ENCODE measurements at regions not wholly inside any gene's neighbourhood (a gene's known extent, or its start where the extent isn't known, plus 50 kb on each side); places are given as distances from the start of the nearest gene placed in this dataset.

DNA sequence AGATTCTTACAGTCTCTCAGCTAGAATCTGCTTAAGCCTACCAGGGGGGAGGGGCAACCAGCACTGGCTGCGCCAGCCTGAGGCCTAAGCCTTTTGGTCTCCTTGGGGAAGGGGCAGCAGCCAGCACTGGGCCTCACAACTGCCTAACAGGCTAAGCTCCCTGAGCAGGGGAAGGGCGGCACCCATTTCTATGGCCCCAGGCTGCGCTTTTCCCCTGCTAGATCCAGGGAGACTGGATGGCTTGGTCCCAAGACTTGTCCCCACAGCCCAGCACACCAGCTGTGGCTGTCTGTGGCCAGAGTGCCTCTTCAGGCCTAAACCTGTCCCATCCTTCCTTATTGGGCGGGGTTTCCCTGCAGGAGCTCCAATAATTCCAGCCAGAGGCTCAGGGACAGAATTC lies 1230.3 kb upstream of the CRIM1 start:
- peaks cover 16% of the 10 kb centered on the region for H3K9me3 Mint-ChIP-seq
- TF ChIP-seq, protein P1, sequence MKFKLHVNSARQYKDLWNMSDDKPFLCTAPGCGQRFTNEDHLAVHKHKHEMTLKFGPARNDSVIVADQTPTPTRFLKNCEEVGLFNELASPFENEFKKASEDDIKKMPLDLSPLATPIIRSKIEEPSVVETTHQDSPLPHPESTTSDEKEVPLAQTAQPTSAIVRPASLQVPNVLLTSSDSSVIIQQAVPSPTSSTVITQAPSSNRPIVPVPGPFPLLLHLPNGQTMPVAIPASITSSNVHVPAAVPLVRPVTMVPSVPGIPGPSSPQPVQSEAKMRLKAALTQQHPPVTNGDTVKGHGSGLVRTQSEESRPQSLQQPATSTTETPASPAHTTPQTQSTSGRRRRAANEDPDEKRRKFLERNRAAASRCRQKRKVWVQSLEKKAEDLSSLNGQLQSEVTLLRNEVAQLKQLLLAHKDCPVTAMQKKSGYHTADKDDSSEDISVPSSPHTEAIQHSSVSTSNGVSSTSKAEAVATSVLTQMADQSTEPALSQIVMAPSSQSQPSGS (CRISPR knock-in tag; IDR thresholded peaks at IDR 0.05; ENCODE audit: borderline replicate concordance, low read depth) = no peak
- TF ChIP-seq, protein P2, sequence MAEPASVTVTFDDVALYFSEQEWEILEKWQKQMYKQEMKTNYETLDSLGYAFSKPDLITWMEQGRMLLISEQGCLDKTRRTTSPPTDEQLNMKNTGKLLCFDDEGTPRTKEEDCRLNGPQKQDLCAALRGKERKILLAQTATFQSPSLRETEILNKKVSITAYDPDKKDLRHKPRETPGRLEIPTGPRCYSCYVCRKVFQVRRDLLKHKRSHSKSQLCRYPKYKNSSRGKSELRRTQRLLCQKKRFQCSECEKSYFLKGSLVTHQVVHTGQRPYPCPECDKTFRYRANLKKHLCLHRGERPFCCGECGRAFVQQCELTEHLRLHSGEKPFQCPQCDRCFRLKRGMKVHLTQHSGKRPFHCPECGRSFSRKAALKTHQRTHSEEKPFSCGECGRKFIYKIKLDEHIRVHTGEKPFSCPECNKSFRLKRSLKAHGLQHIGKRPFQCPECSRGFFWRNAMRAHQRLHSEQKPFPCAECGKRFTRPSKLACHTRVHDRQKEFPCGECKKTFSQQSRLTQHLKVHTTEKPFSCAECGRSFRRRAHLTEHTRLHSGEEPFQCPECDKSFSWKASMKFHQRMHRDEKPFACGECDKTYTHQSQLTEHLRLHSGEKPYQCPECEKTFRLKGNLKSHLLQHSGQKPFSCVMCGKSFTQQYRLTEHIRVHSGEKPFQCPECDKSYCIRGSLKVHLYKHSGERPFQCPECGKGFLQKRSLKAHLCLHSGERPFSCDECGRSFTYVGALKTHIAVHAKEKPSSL (CRISPR knock-in tag; conservative IDR thresholded peaks at IDR 0.05) = no peak
- no peak for TF ChIP-seq ESRRA (CRISPR knock-in tag; IDR thresholded peaks at IDR 0.05; ENCODE audit: borderline replicate concordance)
- no peak for TF ChIP-seq FOXK1 (CRISPR knock-in tag; IDR thresholded peaks at IDR 0.05)
- no peak for TF ChIP-seq FOXJ3 (CRISPR knock-in tag; IDR thresholded peaks at IDR 0.05; ENCODE audit: borderline replicate concordance)
- no peak for TF ChIP-seq SMAD3 (CRISPR knock-in tag; IDR thresholded peaks at IDR 0.05; ENCODE audit: borderline replicate concordance)
- TF ChIP-seq PRRX2 (CRISPR knock-in tag; IDR thresholded peaks at IDR 0.05) = no peak
- POLR2A ChIA-PET = no interaction called here
- no peaks in the 10 kb centered on the region for H3K27me3 Mint-ChIP-seq (ENCODE audit: low read depth)
- H3K27ac Mint-ChIP-seq = no peak overlapping the region
- H3K4me3 Mint-ChIP-seq = no peak overlapping the region
- DNase-seq (ENCODE audit: low spot score) (no peak), ATAC-seq (no peak)
- CTCF ChIA-PET = no interaction called here
- no peaks in the 10 kb centered on the region for H3K4me1 Mint-ChIP-seq
- peaks cover 2% of the 10 kb centered on the region; the same call in 1 of the 2 replicates for H3K36me3 Mint-ChIP-seq

DNA sequence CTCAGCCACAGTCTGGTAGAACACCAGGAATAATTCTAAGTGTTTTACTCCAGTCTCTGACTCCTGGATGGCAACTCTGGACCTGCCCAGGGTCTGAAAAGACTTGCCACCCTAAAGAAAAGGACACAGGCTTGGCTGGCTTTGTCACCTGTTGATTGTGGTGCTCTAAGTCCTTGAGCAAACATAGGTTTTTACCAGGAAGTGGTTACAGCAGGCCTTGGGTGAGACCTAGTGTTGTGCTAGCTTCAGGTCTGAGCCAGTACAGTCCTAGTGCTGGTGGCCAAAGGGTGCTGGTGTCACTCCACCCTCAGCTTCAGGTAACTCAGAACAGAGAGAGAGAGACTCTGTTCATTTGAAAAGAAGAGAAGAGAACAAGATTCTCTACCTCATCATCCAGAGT lies 1239.4 kb upstream of the CRIM1 start:
- ChIA-PET CTCF (no interaction called here), POLR2A (no interaction called here)
- Mint-ChIP-seq H3K36me3 (peaks cover 16% of the 10 kb centered on the region), H3K4me3 (no peak overlapping the region), H3K9me3 (peaks cover 19% of the 10 kb centered on the region), H3K27me3 (ENCODE audit: low read depth) (no peaks in the 10 kb centered on the region), H3K27ac (no peak overlapping the region), H3K4me1 (no peaks in the 10 kb centered on the region)
- ATAC-seq (no peak), DNase-seq (ENCODE audit: low spot score) (no peak)
- TF ChIP-seq, protein P3, sequence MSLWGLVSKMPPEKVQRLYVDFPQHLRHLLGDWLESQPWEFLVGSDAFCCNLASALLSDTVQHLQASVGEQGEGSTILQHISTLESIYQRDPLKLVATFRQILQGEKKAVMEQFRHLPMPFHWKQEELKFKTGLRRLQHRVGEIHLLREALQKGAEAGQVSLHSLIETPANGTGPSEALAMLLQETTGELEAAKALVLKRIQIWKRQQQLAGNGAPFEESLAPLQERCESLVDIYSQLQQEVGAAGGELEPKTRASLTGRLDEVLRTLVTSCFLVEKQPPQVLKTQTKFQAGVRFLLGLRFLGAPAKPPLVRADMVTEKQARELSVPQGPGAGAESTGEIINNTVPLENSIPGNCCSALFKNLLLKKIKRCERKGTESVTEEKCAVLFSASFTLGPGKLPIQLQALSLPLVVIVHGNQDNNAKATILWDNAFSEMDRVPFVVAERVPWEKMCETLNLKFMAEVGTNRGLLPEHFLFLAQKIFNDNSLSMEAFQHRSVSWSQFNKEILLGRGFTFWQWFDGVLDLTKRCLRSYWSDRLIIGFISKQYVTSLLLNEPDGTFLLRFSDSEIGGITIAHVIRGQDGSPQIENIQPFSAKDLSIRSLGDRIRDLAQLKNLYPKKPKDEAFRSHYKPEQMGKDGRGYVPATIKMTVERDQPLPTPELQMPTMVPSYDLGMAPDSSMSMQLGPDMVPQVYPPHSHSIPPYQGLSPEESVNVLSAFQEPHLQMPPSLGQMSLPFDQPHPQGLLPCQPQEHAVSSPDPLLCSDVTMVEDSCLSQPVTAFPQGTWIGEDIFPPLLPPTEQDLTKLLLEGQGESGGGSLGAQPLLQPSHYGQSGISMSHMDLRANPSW (CRISPR knock-in tag; conservative IDR thresholded peaks at IDR 0.05; ENCODE audit: low read depth) = no peak
- TF ChIP-seq ETV6 (CRISPR knock-in tag; IDR thresholded peaks at IDR 0.05) = no peak
- no peak for TF ChIP-seq TEAD1 (CRISPR knock-in tag; IDR thresholded peaks at IDR 0.05)
- TF ChIP-seq CREM (CRISPR knock-in tag; IDR thresholded peaks at IDR 0.05) = no peak
- TF ChIP-seq, protein P4, sequence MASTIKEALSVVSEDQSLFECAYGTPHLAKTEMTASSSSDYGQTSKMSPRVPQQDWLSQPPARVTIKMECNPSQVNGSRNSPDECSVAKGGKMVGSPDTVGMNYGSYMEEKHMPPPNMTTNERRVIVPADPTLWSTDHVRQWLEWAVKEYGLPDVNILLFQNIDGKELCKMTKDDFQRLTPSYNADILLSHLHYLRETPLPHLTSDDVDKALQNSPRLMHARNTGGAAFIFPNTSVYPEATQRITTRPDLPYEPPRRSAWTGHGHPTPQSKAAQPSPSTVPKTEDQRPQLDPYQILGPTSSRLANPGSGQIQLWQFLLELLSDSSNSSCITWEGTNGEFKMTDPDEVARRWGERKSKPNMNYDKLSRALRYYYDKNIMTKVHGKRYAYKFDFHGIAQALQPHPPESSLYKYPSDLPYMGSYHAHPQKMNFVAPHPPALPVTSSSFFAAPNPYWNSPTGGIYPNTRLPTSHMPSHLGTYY (CRISPR knock-in tag; IDR thresholded peaks at IDR 0.05) = no peak
- TF ChIP-seq, protein P5, sequence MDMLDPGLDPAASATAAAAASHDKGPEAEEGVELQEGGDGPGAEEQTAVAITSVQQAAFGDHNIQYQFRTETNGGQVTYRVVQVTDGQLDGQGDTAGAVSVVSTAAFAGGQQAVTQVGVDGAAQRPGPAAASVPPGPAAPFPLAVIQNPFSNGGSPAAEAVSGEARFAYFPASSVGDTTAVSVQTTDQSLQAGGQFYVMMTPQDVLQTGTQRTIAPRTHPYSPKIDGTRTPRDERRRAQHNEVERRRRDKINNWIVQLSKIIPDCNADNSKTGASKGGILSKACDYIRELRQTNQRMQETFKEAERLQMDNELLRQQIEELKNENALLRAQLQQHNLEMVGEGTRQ (CRISPR knock-in tag; IDR thresholded peaks at IDR 0.05) = no peak
- TF ChIP-seq ZNF671 (CRISPR knock-in tag; IDR thresholded peaks at IDR 0.05) = no peak
- TF ChIP-seq ZNF138 (CRISPR knock-in tag; conservative IDR thresholded peaks at IDR 0.05) = no peak
- TF ChIP-seq RORB (CRISPR knock-in tag; IDR thresholded peaks at IDR 0.05) = no peak
- no peak for TF ChIP-seq ZBTB21 (CRISPR knock-in tag; IDR thresholded peaks at IDR 0.05; ENCODE audit: borderline replicate concordance)
- no peak for TF ChIP-seq GTF2I (CRISPR knock-in tag; conservative IDR thresholded peaks at IDR 0.05)
- no peak for TF ChIP-seq NR3C1 (CRISPR knock-in tag; conservative IDR thresholded peaks at IDR 0.05; ENCODE audit: low read depth)
- TF ChIP-seq, protein P6, sequence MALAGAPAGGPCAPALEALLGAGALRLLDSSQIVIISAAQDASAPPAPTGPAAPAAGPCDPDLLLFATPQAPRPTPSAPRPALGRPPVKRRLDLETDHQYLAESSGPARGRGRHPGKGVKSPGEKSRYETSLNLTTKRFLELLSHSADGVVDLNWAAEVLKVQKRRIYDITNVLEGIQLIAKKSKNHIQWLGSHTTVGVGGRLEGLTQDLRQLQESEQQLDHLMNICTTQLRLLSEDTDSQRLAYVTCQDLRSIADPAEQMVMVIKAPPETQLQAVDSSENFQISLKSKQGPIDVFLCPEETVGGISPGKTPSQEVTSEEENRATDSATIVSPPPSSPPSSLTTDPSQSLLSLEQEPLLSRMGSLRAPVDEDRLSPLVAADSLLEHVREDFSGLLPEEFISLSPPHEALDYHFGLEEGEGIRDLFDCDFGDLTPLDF (CRISPR knock-in tag; IDR thresholded peaks at IDR 0.05) = no peak
- TF ChIP-seq JUN (CRISPR knock-in tag; IDR thresholded peaks at IDR 0.05) = no peak
- TF ChIP-seq, protein P7, sequence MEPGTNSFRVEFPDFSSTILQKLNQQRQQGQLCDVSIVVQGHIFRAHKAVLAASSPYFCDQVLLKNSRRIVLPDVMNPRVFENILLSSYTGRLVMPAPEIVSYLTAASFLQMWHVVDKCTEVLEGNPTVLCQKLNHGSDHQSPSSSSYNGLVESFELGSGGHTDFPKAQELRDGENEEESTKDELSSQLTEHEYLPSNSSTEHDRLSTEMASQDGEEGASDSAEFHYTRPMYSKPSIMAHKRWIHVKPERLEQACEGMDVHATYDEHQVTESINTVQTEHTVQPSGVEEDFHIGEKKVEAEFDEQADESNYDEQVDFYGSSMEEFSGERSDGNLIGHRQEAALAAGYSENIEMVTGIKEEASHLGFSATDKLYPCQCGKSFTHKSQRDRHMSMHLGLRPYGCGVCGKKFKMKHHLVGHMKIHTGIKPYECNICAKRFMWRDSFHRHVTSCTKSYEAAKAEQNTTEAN (CRISPR knock-in tag; IDR thresholded peaks at IDR 0.05) = no peak

All from WTC11 (cell line).